Hepatocyte (in vitro differentiated cells): ENCODE measurements at regions not wholly inside any gene's neighbourhood (a gene's known extent, or its start where the extent isn't known, plus 50 kb on each side); places are given as distances from the start of the nearest gene placed in this dataset.

ENCODE experiments used
- DNase-seq: peaks from one replicate; pipeline ENCODE4 v3.0.0-alpha.2; 2016; ENCODE audit warnings: low spot score
- H2AFZ ChIP-seq: fragments of 200-600 bp; sonication (generic); 2 replicates; pipeline ENCODE4 v1.6.0; 2016; ENCODE audit warnings: antibody characterized with exemption, mild to moderate bottlenecking
- H3K27ac ChIP-seq: fragments of 200-600 bp; sonication (generic); 2 replicates; pipeline ENCODE4 v1.5.1; 2016; ENCODE audit warnings: mild to moderate bottlenecking
- H3K27me3 ChIP-seq: fragments of 200-600 bp; sonication (generic); 2 replicates; pipeline ENCODE4 v1.6.1; 2016
- H3K36me3 ChIP-seq: fragments of 200-600 bp; sonication (generic); replicated peaks from 2 replicates; pipeline ENCODE4 v1.5.1; 2016; ENCODE audit warnings: low read depth; ENCODE audit not compliant: insufficient read depth
- H3K4me1 ChIP-seq: fragments of 200-600 bp; sonication (generic); 2 replicates; pipeline ENCODE4 v1.5.1; 2016; ENCODE audit warnings: mild to moderate bottlenecking, moderate library complexity; ENCODE audit not compliant: insufficient read depth
- H3K4me2 ChIP-seq: fragments of 200-600 bp; sonication (generic); 2 replicates; pipeline ENCODE4 v1.6.0; 2016
- H3K4me3 ChIP-seq: fragments of 200-600 bp; sonication (generic); 2 replicates; pipeline ENCODE4 v1.5.1; 2016; ENCODE audit warnings: mild to moderate bottlenecking
- H3K79me2 ChIP-seq: fragments of 200-600 bp; sonication (generic); 2 replicates; pipeline ENCODE4 v1.6.0; 2017; ENCODE audit warnings: mild to moderate bottlenecking
- H3K9me2 ChIP-seq: fragments of 200-600 bp; sonication (generic); replicated peaks from 2 replicates; pipeline ENCODE4 v1.6.0; 2017; ENCODE audit warnings: mild to moderate bottlenecking; ENCODE audit not compliant: insufficient read depth
- H3K9me3 ChIP-seq: fragments of 200-600 bp; sonication (generic); 2 replicates; pipeline ENCODE4 v1.5.1; 2016; ENCODE audit warnings: low read depth, mild to moderate bottlenecking
- H4K20me1 ChIP-seq: fragments of 200-600 bp; sonication (generic); 2 replicates; pipeline ENCODE4 v1.6.0; 2016; ENCODE audit warnings: mild to moderate bottlenecking; ENCODE audit not compliant: insufficient read depth, poor library complexity, severe bottlenecking
- CTCF ChIP-seq: fragments of 200-600 bp; sonication (generic); IDR thresholded peaks from 2 replicates; pipeline ENCODE4 v1.5.1; 2016; ENCODE audit warnings: antibody characterized with exemption, mild to moderate bottlenecking; ENCODE audit not compliant: poor library complexity
- EZH2 ChIP-seq: fragments of 200-600 bp; sonication (generic); IDR thresholded peaks from 2 replicates; pipeline ENCODE4 v1.6.1; 2016; ENCODE audit warnings: antibody characterized with exemption, mild to moderate bottlenecking, borderline replicate concordance
- EZH2phosphoT487 ChIP-seq: fragments of 200-600 bp; sonication (generic); IDR thresholded peaks from one replicate; pipeline ENCODE4 v1.6.1; 2018; ENCODE audit warnings: antibody characterized with exemption, mild to moderate bottlenecking, low read depth, moderate library complexity; ENCODE audit not compliant: unreplicated experiment, severe bottlenecking
- WGBS: methylation state at CpG from one replicate; pipeline ENCODE4 v1.1.6; 2016; ENCODE audit warnings: low lambda C conversion rate; ENCODE audit errors: missing lambda C conversion rate; 5-methylcytosine and 5-hydroxymethylcytosine counted together

- 91% methylated on average over 7 of the region's 7 CpGs for WGBS
- TF ChIP-seq EZH2 (no peak), EZH2phosphoT487 (no peak), CTCF (no peak)
- Histone ChIP-seq H3K4me1 (no peaks in the 10 kb centered on the region), H3K9me2 (no peaks in the 10 kb centered on the region), H3K4me3 (no peak overlapping the region), H3K27ac (no peak overlapping the region), H3K79me2 (no peaks in the 10 kb centered on the region), H3K9me3 (no peaks in the 10 kb centered on the region), H2AFZ (no peak overlapping the region), H3K4me2 (no peak overlapping the region), H3K27me3 (no peaks in the 10 kb centered on the region), H4K20me1 (no peaks in the 10 kb centered on the region), H3K36me3 (no peaks in the 10 kb centered on the region)
- no peak for DNase-seq
Measured at GRCh38 chr1:114229368-114229767, 75.7 kb upstream of the SYT6 start.

- H3K79me2 ChIP-seq, result no peaks in the 10 kb centered on the region
- H4K20me1 ChIP-seq, result no peaks in the 10 kb centered on the region
- H3K9me2 ChIP-seq, result no peaks in the 10 kb centered on the region
- TF ChIP-seq EZH2 (no peak), CTCF (no peak), EZH2phosphoT487 (no peak)
- DNase-seq, result no peak
- H3K4me2 ChIP-seq, result no peak overlapping the region
- H3K36me3 ChIP-seq, result no peaks in the 10 kb centered on the region
- 82% methylated on average over 4 of the region's 4 CpGs for WGBS
- no peaks in the 10 kb centered on the region for H3K27me3 ChIP-seq
- no peak overlapping the region for H3K27ac ChIP-seq
- no peak overlapping the region for H3K4me3 ChIP-seq
- no peaks in the 10 kb centered on the region for H3K4me1 ChIP-seq
- no peak overlapping the region for H2AFZ ChIP-seq
- H3K9me3 ChIP-seq, result no peaks in the 10 kb centered on the region
Measured at GRCh38 chr1:114227059-114227458, 73.4 kb upstream of the SYT6 start.

GRCh38 chr1:114224196-114224907, 70.7 kb upstream of the SYT6 start:
- Histone ChIP-seq H3K9me2 (no peaks in the 10 kb centered on the region), H3K4me2 (no peak overlapping the region), H3K4me1 (peaks cover 4% of the 10 kb centered on the region), H2AFZ (no peak overlapping the region), H3K9me3 (no peaks in the 10 kb centered on the region), H3K27me3 (no peaks in the 10 kb centered on the region), H4K20me1 (no peaks in the 10 kb centered on the region), H3K79me2 (no peaks in the 10 kb centered on the region), H3K36me3 (no peaks in the 10 kb centered on the region), H3K27ac (no peak overlapping the region), H3K4me3 (no peak overlapping the region)
- no peak for DNase-seq
- WGBS, result 79% methylated on average over 7 of the region's 7 CpGs
- TF ChIP-seq CTCF, result no peak
- TF ChIP-seq EZH2phosphoT487, result no peak
- no peak for TF ChIP-seq EZH2

GRCh38 chr1:114222920-114223319, 69.3 kb upstream of the SYT6 start:
- Histone ChIP-seq H3K79me2 (no peaks in the 10 kb centered on the region), H3K4me2 (no peak overlapping the region), H4K20me1 (no peaks in the 10 kb centered on the region), H3K27me3 (no peaks in the 10 kb centered on the region), H3K9me2 (no peaks in the 10 kb centered on the region), H3K36me3 (no peaks in the 10 kb centered on the region), H2AFZ (no peak overlapping the region), H3K4me1 (peaks cover 6% of the 10 kb centered on the region), H3K27ac (no peak overlapping the region), H3K4me3 (no peak overlapping the region), H3K9me3 (no peaks in the 10 kb centered on the region)
- TF ChIP-seq CTCF (no peak), EZH2 (no peak), EZH2phosphoT487 (no peak)
- DNase-seq, result no peak
- 85% methylated on average over 4 of the region's 4 CpGs for WGBS
